ENCODE measurements at regions not wholly inside any gene's neighbourhood (a gene's known extent, or its start where the extent isn't known, plus 50 kb on each side); places are given as distances from the start of the nearest gene placed in this dataset.

- H3K27me3 Mint-ChIP-seq, result no peaks in the 10 kb centered on the region
- H3K4me1 Mint-ChIP-seq (ENCODE audit: low read depth), result peaks cover 9% of the 10 kb centered on the region
- POLR2A ChIA-PET, result no interaction called here
- CTCF ChIA-PET, result interaction anchor here (1.9 to 4.2 kb wide), 3 partner anchors 96 to 154 kb away, joined by 6 to 35 read pairs (median 24); no protein-coding TSS in a partner anchor
- no peak for TF ChIP-seq CTCF (IDR thresholded peaks at IDR 0.05)
- ATAC-seq (no peak), DNase-seq (no peak)
- H3K9me3 Mint-ChIP-seq, result no peaks in the 10 kb centered on the region
- H3K27ac Mint-ChIP-seq, result no peak overlapping the region
- H3K4me3 Mint-ChIP-seq, result no peak overlapping the region
- intact Hi-C loops (cut with micrococcal nuclease), result loop anchor here (5.0 kb wide), 1 partner anchor 94 kb away; the partner anchor contains the start of gene HGFAC
- no peaks in the 10 kb centered on the region for H3K36me3 Mint-ChIP-seq (ENCODE audit: low read depth)
These were observed 55.0 kb downstream of the RGS12 start for GRCh38 chr4:3347871-3348270.

- H3K4me3 Mint-ChIP-seq, result no peak overlapping the region
- peaks cover 7% of the 10 kb centered on the region for H3K4me1 Mint-ChIP-seq (ENCODE audit: low read depth)
- intact Hi-C loops (cut with micrococcal nuclease), result loop anchor here (5.0 kb wide), 1 partner anchor 94 kb away; the partner anchor contains the start of gene HGFAC
- no peak for TF ChIP-seq CTCF (IDR thresholded peaks at IDR 0.05)
- H3K36me3 Mint-ChIP-seq (ENCODE audit: low read depth), result no peaks in the 10 kb centered on the region
- no peaks in the 10 kb centered on the region for H3K9me3 Mint-ChIP-seq
- ATAC-seq (no peak), DNase-seq (no peak)
- no peak overlapping the region for H3K27ac Mint-ChIP-seq
- POLR2A ChIA-PET, result no interaction called here
- CTCF ChIA-PET, result interaction anchor here (1.9 to 4.2 kb wide), 3 partner anchors 95 to 155 kb away, joined by 6 to 35 read pairs (median 24); no protein-coding TSS in a partner anchor
- H3K27me3 Mint-ChIP-seq, result no peaks in the 10 kb centered on the region
These were observed 55.8 kb downstream of the RGS12 start for GRCh38 chr4:3348621-3349020.

GRCh38 chr4:3349116-3349515, 56.3 kb downstream of the RGS12 start:
- POLR2A ChIA-PET, result no interaction called here
- no peak for TF ChIP-seq CTCF (IDR thresholded peaks at IDR 0.05)
- H3K27ac Mint-ChIP-seq, result no peak overlapping the region
- H3K4me3 Mint-ChIP-seq, result no peak overlapping the region
- H3K36me3 Mint-ChIP-seq (ENCODE audit: low read depth), result no peaks in the 10 kb centered on the region
- H3K27me3 Mint-ChIP-seq, result no peaks in the 10 kb centered on the region
- CTCF ChIA-PET, result interaction anchor here (1.9 to 4.2 kb wide), 3 partner anchors 94 to 155 kb away, joined by 6 to 35 read pairs (median 24); no protein-coding TSS in a partner anchor
- no peaks in the 10 kb centered on the region for H3K9me3 Mint-ChIP-seq
- DNase-seq, result no peak
- ATAC-seq, result no peak
- intact Hi-C loops (cut with micrococcal nuclease), result loop anchor here (5.0 kb wide), 1 partner anchor 93 kb away; the partner anchor contains the start of gene HGFAC
- peaks cover 7% of the 10 kb centered on the region for H3K4me1 Mint-ChIP-seq (ENCODE audit: low read depth)

- intact Hi-C loops (cut with micrococcal nuclease), result no loop called here
- ATAC-seq (no peak), DNase-seq (no peak)
- Mint-ChIP-seq H3K36me3 (ENCODE audit: low read depth) (no peaks in the 10 kb centered on the region), H3K27me3 (no peaks in the 10 kb centered on the region), H3K4me1 (ENCODE audit: low read depth) (no peaks in the 10 kb centered on the region), H3K9me3 (no peaks in the 10 kb centered on the region), H3K27ac (no peak overlapping the region), H3K4me3 (no peak overlapping the region)
- no peak for TF ChIP-seq CTCF (IDR thresholded peaks at IDR 0.05)
- ChIA-PET CTCF (interaction anchor here (1.2 kb wide), 1 partner anchor 19 kb away, joined by 3 read pairs; no protein-coding TSS in a partner anchor), POLR2A (no interaction called here)
These were observed 59.2 kb downstream of the RGS12 start for GRCh38 chr4:3351997-3352396.

GRCh38 chr4:3352505-3352904, 59.7 kb downstream of the RGS12 start:
- no peaks in the 10 kb centered on the region for H3K9me3 Mint-ChIP-seq
- no peak for TF ChIP-seq CTCF (IDR thresholded peaks at IDR 0.05)
- H3K4me3 Mint-ChIP-seq, result no peak overlapping the region
- no peaks in the 10 kb centered on the region for H3K36me3 Mint-ChIP-seq (ENCODE audit: low read depth)
- POLR2A ChIA-PET, result no interaction called here
- no peaks in the 10 kb centered on the region for H3K4me1 Mint-ChIP-seq (ENCODE audit: low read depth)
- CTCF ChIA-PET, result no interaction called here
- no peak overlapping the region for H3K27ac Mint-ChIP-seq
- H3K27me3 Mint-ChIP-seq, result no peaks in the 10 kb centered on the region
- ATAC-seq (no peak), DNase-seq (no peak)
- intact Hi-C loops (cut with micrococcal nuclease), result no loop called here
